ENCODE measurements at regions not wholly inside any gene's neighbourhood (a gene's known extent, or its start where the extent isn't known, plus 50 kb on each side); places are given as distances from the start of the nearest gene placed in this dataset.

- TF ChIP-seq ZBTB11 (CRISPR knock-in tag; IDR thresholded peaks at IDR 0.05) = no peak
- no peak for TF ChIP-seq ASH1L (IDR thresholded peaks at IDR 0.05; ENCODE audit: borderline replicate concordance, low read depth, partially characterized antibody)
- peak; percentile 88 for TF ChIP-seq CEBPG (CRISPR knock-in tag; IDR thresholded peaks at IDR 0.05)
- TF ChIP-seq CEBPG (tag; conservative IDR thresholded peaks at IDR 0.05 in 1 of 2, IDR thresholded peaks at IDR 0.05 in 1 of 2) = peak; percentile 92 to 96
- TF ChIP-seq E2F1 (CRISPR knock-in tag; IDR thresholded peaks at IDR 0.05) = no peak
- TF ChIP-seq PHF8 (IDR thresholded peaks at IDR 0.05; ENCODE audit: borderline replicate concordance, low read length) = no peak
- TF ChIP-seq EP400 (IDR thresholded peaks at IDR 0.05) = peak; percentile 22; the same call in 1 of the 2 replicates
- no peak for TF ChIP-seq ZNF431 (CRISPR knock-in tag; IDR thresholded peaks at IDR 0.05)
- no peak for TF ChIP-seq NR3C1 (CRISPR knock-in tag; IDR thresholded peaks at IDR 0.05)
- no peak for TF ChIP-seq RBM39 (optimal IDR thresholded peaks at IDR 0.05; ENCODE audit: low read depth, low read length)
- peak; percentile 51; the same call in 1 of the 2 replicates for TF ChIP-seq ZKSCAN8 (CRISPR knock-in tag; IDR thresholded peaks at IDR 0.05)
- TF ChIP-seq ELF4 (CRISPR knock-in tag; IDR thresholded peaks at IDR 0.05) = peak; percentile 89
- peak; percentile 69 for TF ChIP-seq NCOR1 (IDR thresholded peaks at IDR 0.05)
- no peak for TF ChIP-seq ARHGAP35 (IDR thresholded peaks at IDR 0.05; ENCODE audit: partially characterized antibody)
- TF ChIP-seq FOXA1 (IDR thresholded peaks at IDR 0.05; ENCODE audit: borderline replicate concordance) = no peak
- no peak for TF ChIP-seq ZBTB1 (CRISPR knock-in tag; IDR thresholded peaks at IDR 0.05; ENCODE audit: borderline replicate concordance, low read depth)
- no peak for TF ChIP-seq ZNF561 (CRISPR knock-in tag; conservative IDR thresholded peaks at IDR 0.05)
- no peak for TF ChIP-seq CHD1 (IDR thresholded peaks at IDR 0.05; ENCODE audit: low read length)
Observed at GRCh38 chr6:4322846-4323309, 187.5 kb upstream of the ECI2 start (continued).

Data from K562 (cell line).